ENCODE measurements at regions not wholly inside any gene's neighbourhood (a gene's known extent, or its start where the extent isn't known, plus 50 kb on each side); places are given as distances from the start of the nearest gene placed in this dataset.
"Not testable (repeated sequence)": the region's sequence is repeated elsewhere in the genome, so short reads cannot be mapped to it uniquely, and the experiment has no call there.

DNA sequence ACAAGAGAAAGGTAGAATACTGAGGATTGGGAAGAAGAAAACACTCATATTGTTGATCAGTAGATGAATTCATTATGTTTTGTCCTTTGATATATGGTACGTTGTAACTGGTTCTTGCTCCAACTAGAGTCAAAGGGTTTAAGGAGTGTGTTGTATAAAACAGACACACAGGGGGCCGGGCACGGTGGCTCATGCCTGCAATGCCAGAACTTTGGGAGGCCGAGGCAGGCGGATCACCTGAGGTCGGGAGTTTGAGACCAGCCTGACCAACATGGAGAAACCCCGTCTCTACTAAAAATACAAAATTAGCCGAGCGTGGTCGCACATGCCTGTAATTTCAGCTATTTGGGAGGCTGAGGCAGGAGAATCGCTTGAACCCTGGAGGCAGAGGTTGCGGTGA lies 1624.0 kb upstream of the AGA start:
- H3K27me3 Mint-ChIP-seq (ENCODE audit: low read depth in 3 of 3); H3K36me3 Mint-ChIP-seq; DNase-seq; H3K4me1 Mint-ChIP-seq; H3K4me3 Mint-ChIP-seq; H3K27ac Mint-ChIP-seq: not testable (repeated sequence)
- H3K9me3 Mint-ChIP-seq, result peaks cover 20 to 60% (median 26%) of the 10 kb centered on the region in 6 donors

DNA sequence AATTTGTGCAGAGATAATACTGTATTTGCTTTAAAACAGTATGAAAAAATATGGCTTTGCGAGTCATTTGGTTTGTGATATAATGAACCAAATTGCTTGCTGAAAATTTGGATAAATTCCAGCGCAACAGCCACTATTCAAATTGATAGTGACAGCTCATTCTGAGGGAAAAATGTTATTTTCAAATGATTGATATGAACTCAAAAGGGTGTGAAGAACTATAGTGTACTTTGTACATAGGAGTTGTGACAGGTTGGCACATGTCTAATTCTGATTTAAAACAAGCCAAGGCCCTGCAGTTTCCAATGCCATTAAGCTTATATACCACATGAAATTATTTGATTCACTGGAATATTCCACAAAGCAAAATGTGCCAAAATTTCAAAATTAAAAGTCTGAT lies 1628.9 kb upstream of the AGA start:
- Mint-ChIP-seq H3K27me3 (ENCODE audit: low read depth in 3 of 3) (no peaks in the 10 kb centered on the region), H3K36me3 (peaks cover 0 to 4% (median 0%) of the 10 kb centered on the region in 3 donors), H3K4me1 (no peaks in the 10 kb centered on the region), H3K9me3 (peaks cover 12 to 54% (median 20%) of the 10 kb centered on the region in 6 donors), H3K27ac (no peak overlapping the region), H3K4me3 (no peak overlapping the region)
- no peak for DNase-seq

DNA sequence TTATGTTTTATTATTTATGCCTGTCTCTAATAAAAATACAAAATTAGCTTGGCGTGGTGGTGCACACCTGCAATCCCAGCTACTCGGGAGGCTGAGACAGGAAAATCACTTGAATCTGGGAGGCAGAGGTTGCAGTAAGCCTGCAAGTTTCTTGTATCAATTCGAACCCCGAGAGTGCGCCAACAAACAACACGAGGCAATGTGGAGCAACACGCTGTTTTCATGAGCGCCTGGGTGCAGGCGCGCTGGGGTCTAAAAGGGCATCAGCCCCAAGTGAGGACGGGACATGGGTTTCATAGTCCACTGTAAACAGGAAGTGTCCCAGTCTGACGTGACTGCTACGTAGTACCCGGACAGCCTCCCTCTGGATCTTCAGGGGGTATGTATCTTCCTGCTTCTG lies 1634.6 kb upstream of the AGA start:
- peaks cover 13 to 54% (median 21%) of the 10 kb centered on the region in 6 donors for H3K9me3 Mint-ChIP-seq
- H3K27me3 Mint-ChIP-seq (ENCODE audit: low read depth in 3 of 3), result no peaks in the 10 kb centered on the region
- no peaks in the 10 kb centered on the region for H3K4me1 Mint-ChIP-seq
- H3K27ac Mint-ChIP-seq, result no peak overlapping the region
- DNase-seq, result no peak
- H3K4me3 Mint-ChIP-seq, result no peak overlapping the region
- no peaks in the 10 kb centered on the region for H3K36me3 Mint-ChIP-seq

- H3K36me3 Mint-ChIP-seq, result peaks cover 0 to 3% (median 0%) of the 10 kb centered on the region in 3 donors
- H3K4me3 Mint-ChIP-seq, result no peak overlapping the region
- peaks cover 23 to 51% (median 34%) of the 10 kb centered on the region in 6 donors for H3K9me3 Mint-ChIP-seq
- H3K27ac Mint-ChIP-seq, result no peak overlapping the region
- no peak for DNase-seq
- no peaks in the 10 kb centered on the region for H3K4me1 Mint-ChIP-seq
- H3K27me3 Mint-ChIP-seq (ENCODE audit: low read depth in 3 of 3), result peaks cover 0 to 1% (median 0%) of the 10 kb centered on the region in 3 donors
These were observed 1653.5 kb upstream of the AGA start for GRCh38 chr4:179095585-179096221.

DNA sequence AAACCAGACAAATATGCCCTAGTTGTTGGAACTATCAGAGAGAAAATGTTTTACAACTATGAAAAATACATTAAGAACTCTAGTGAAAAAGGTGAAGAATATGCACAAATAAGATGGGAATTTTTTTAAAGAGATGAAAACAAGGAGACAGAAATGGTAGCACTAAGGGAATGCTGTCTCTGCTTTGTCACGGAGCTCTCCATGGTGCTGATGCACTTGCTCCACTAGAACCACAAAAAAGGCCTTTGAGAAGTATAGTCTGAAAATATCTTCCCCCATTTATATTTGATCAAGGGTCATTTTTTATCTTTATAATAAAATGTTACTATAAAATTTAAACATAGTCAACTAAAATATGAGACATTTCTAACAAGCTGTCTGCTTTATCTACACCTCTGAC lies 1655.5 kb upstream of the AGA start:
- Mint-ChIP-seq H3K36me3 (no peaks in the 10 kb centered on the region), H3K27ac (no peak overlapping the region), H3K4me1 (no peaks in the 10 kb centered on the region), H3K4me3 (no peak overlapping the region), H3K27me3 (ENCODE audit: low read depth in 3 of 3) (peaks cover 0 to 1% (median 0%) of the 10 kb centered on the region in 3 donors), H3K9me3 (peaks cover 12 to 47% (median 24%) of the 10 kb centered on the region in 6 donors)
- DNase-seq, result no peak

DNA sequence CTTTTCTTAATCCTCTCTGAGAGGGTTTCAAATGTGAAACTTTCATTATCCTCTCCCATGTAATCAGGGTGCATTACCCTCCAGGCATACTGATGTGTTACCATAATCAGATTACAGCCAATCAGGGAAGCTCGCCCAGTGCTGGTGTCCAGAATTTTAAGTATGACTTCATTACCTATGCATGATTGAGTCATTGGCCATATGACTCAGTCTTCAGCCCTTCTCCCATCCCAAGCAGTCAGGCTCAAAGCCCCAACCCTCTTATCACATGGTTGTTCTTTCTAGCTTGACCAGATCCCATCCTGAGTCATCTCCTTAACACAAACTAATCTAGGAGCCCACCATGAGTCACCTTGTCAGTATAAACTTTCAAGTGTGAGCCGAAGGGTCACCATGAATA lies 1668.1 kb upstream of the AGA start:
- Mint-ChIP-seq H3K9me3 (peaks cover 10 to 76% (median 27%) of the 10 kb centered on the region in 6 donors), H3K27me3 (ENCODE audit: low read depth in 3 of 3) (peaks cover 0 to 2% (median 0%) of the 10 kb centered on the region in 3 donors), H3K4me1 (no peaks in the 10 kb centered on the region), H3K36me3 (no peaks in the 10 kb centered on the region), H3K27ac (no peak overlapping the region), H3K4me3 (no peak overlapping the region)
- DNase-seq, result no peak

GRCh38 chr4:179110816-179111215 lies 1668.6 kb upstream of the AGA start:
- Mint-ChIP-seq H3K27ac (no peak overlapping the region), H3K9me3 (peaks cover 10 to 74% (median 25%) of the 10 kb centered on the region in 6 donors), H3K36me3 (no peaks in the 10 kb centered on the region), H3K4me3 (no peak overlapping the region), H3K4me1 (no peaks in the 10 kb centered on the region), H3K27me3 (ENCODE audit: low read depth in 3 of 3) (peaks cover 0 to 2% (median 0%) of the 10 kb centered on the region in 3 donors)
- no peak for DNase-seq

DNA sequence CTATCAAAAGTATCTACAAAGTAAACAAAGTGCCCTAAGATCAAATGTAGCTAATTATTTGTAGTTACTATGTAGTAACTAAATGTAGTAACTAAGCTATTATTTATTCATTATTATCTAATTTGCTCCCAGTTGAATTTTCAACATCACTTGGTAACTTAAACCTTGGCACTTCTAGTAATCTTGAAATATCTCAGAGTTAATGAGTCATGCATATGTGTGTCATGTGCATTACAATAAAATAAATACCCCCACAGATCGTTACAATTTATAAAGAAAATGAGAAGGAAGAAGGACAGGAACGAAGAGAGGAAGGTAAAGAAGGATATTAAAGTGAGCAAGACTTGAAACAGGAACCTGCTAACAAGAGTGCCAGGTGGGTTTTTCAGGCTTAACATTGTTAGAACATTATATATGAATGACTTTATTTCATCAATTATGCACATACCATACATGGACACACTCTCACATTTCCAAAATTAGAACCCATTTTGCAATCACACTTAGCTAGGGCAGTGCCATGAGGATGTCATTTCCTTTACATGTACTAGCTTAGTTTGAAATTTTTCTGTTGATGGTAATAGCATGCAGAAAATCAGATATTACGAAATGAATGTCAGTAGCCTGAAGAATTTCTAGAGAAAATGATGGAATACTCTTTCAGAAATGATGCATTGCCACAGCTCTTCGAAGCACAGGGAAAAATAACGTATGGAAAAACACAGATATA lies 1670.4 kb upstream of the AGA start:
- H3K36me3 Mint-ChIP-seq, result no peaks in the 10 kb centered on the region
- H3K27ac Mint-ChIP-seq, result no peak overlapping the region
- H3K4me3 Mint-ChIP-seq, result no peak overlapping the region
- no peaks in the 10 kb centered on the region for H3K4me1 Mint-ChIP-seq
- H3K9me3 Mint-ChIP-seq, result peaks cover 11 to 64% (median 25%) of the 10 kb centered on the region in 6 donors
- no peaks in the 10 kb centered on the region for H3K27me3 Mint-ChIP-seq (ENCODE audit: low read depth in 3 of 3)
- no peak for DNase-seq

GRCh38 chr4:179114615-179115014 lies 1672.4 kb upstream of the AGA start:
- Mint-ChIP-seq H3K27ac (no peak overlapping the region), H3K4me3 (no peak overlapping the region), H3K4me1 (no peaks in the 10 kb centered on the region), H3K27me3 (ENCODE audit: low read depth in 3 of 3) (no peaks in the 10 kb centered on the region), H3K9me3 (peaks cover 11 to 58% (median 24%) of the 10 kb centered on the region in 6 donors), H3K36me3 (no peaks in the 10 kb centered on the region)
- DNase-seq, result no peak

GRCh38 chr4:179116011-179116410 lies 1673.8 kb upstream of the AGA start:
- H3K27me3 Mint-ChIP-seq (ENCODE audit: low read depth in 3 of 3), result no peaks in the 10 kb centered on the region
- no peaks in the 10 kb centered on the region for H3K36me3 Mint-ChIP-seq
- H3K27ac Mint-ChIP-seq, result no peak overlapping the region
- H3K4me3 Mint-ChIP-seq, result no peak overlapping the region
- peaks cover 9 to 56% (median 20%) of the 10 kb centered on the region in 6 donors for H3K9me3 Mint-ChIP-seq
- DNase-seq, result no peak
- no peaks in the 10 kb centered on the region for H3K4me1 Mint-ChIP-seq

- no peaks in the 10 kb centered on the region for H3K4me1 Mint-ChIP-seq
- DNase-seq, result no peak
- no peaks in the 10 kb centered on the region for H3K27me3 Mint-ChIP-seq (ENCODE audit: low read depth in 3 of 3)
- H3K4me3 Mint-ChIP-seq, result no peak overlapping the region
- H3K27ac Mint-ChIP-seq, result no peak overlapping the region
- H3K36me3 Mint-ChIP-seq, result no peaks in the 10 kb centered on the region
- peaks cover 7 to 54% (median 18%) of the 10 kb centered on the region in 6 donors for H3K9me3 Mint-ChIP-seq
These were observed 1674.3 kb upstream of the AGA start for GRCh38 chr4:179116581-179116980.

- Mint-ChIP-seq H3K36me3 (peaks cover 0 to 3% (median 0%) of the 10 kb centered on the region in 3 donors), H3K27me3 (ENCODE audit: low read depth in 3 of 3) (no peaks in the 10 kb centered on the region), H3K27ac (no peak overlapping the region), H3K9me3 (peaks cover 4 to 46% (median 18%) of the 10 kb centered on the region in 6 donors), H3K4me1 (no peaks in the 10 kb centered on the region), H3K4me3 (no peak overlapping the region)
- no peak for DNase-seq
These were observed 1680.8 kb upstream of the AGA start for GRCh38 chr4:179123084-179123483.

- no peaks in the 10 kb centered on the region for H3K4me1 Mint-ChIP-seq
- H3K4me3 Mint-ChIP-seq, result no peak overlapping the region
- no peak for DNase-seq
- H3K27me3 Mint-ChIP-seq (ENCODE audit: low read depth in 3 of 3), result no peaks in the 10 kb centered on the region
- H3K9me3 Mint-ChIP-seq, result peaks cover 4 to 48% (median 19%) of the 10 kb centered on the region in 6 donors
- peaks cover 0 to 3% (median 0%) of the 10 kb centered on the region in 3 donors for H3K36me3 Mint-ChIP-seq
- no peak overlapping the region for H3K27ac Mint-ChIP-seq
These were observed 1682.2 kb upstream of the AGA start for GRCh38 chr4:179124419-179124818.

DNA sequence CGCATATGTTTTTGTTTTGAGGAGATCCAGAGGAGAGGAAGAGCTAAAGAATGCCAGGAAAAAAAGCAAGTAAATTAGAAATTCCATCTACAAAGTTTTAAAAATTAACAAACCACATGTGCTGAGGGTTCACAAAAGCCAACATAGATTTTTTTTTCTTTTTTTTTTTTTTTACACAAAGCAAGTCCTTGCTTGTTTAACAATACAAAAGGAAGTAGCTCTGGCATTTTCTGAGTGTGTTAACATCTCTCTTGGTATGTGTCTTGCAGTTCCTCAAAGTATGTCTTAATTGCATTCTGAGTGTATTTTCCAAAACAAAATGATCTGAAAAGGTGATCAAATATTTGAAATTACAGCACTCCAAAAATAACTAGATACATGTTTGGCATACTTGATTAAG lies 1682.7 kb upstream of the AGA start:
- peaks cover 4 to 52% (median 19%) of the 10 kb centered on the region in 6 donors for H3K9me3 Mint-ChIP-seq
- H3K4me1 Mint-ChIP-seq, result no peaks in the 10 kb centered on the region
- peaks cover 0 to 2% (median 0%) of the 10 kb centered on the region in 3 donors for H3K27me3 Mint-ChIP-seq (ENCODE audit: low read depth in 3 of 3)
- H3K36me3 Mint-ChIP-seq, result peaks cover 0 to 3% (median 0%) of the 10 kb centered on the region in 3 donors
- H3K4me3 Mint-ChIP-seq, result no peak overlapping the region
- H3K27ac Mint-ChIP-seq, result no peak overlapping the region
- DNase-seq, result no peak

Measured in immature natural killer cell (primary cell).